T-helper 1 cell treated with Interleukin-12 subunit alpha and Interleukin-12 subunit beta and Interleukin-4 antibody, amounts not matched to agents 30 μg/mL and 1 μg/mL, for 36 hours (primary cell): ENCODE measurements at regions not wholly inside any gene's neighbourhood (a gene's known extent, or its start where the extent isn't known, plus 50 kb on each side); places are given as distances from the start of the nearest gene placed in this dataset.
"Not testable (repeated sequence)": the region's sequence is repeated elsewhere in the genome, so short reads cannot be mapped to it uniquely, and the experiment has no call there.

Source experiments
- H3K27ac Mint-ChIP-seq: one replicate; pipeline ENCODE4 v1.8.0; 2021; ENCODE audit warnings: mild to moderate bottlenecking, mixed read lengths
- H3K27me3 Mint-ChIP-seq: one replicate; pipeline ENCODE4 v1.8.0; 2021; ENCODE audit warnings: low read depth, mixed read lengths
- H3K36me3 Mint-ChIP-seq: one replicate; pipeline ENCODE4 v1.8.0; 2021; ENCODE audit warnings: low read depth, mixed read lengths
- H3K4me1 Mint-ChIP-seq: one replicate; pipeline ENCODE4 v1.8.0; 2021; ENCODE audit warnings: low read depth, mixed read lengths
- H3K4me3 Mint-ChIP-seq: one replicate; pipeline ENCODE4 v1.8.0; 2021; ENCODE audit warnings: mild to moderate bottlenecking, moderate library complexity, mixed read lengths
- H3K9me3 Mint-ChIP-seq: one replicate; pipeline ENCODE4 v1.8.0; 2021; ENCODE audit warnings: mixed read lengths

DNA sequence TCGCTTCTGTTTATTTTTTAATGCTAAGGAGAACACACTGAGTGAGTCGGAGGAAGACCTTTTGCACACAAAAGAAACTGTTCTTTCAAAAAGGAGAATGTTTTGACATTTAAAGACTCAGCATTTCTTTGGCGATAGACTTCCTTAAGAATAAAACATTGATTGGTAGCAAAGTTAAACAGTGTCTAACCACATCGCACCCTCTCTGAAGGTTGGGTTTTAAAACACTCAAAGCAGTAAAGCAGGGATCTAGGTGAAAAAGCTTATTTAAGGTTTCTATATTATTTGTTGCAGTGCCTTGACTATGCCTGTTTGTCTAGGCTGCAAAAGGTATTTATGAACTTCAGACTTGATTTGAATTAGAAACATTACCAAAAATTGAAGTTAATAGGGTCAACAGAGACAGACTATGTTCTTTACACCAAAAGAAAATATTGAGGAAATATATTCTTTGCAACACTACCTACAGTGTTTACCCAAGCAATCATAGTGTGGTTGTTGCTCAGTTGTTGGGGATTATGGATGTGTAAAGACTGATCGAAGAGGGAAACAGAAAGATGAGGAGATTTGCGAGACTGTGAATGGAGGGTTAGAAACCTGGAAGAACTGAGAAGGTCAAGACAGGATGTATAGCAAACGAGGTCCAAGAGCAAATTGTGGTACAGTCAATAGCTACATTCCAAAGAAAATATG, 297.8 kb upstream of the SLC39A10 start:
- Mint-ChIP-seq H3K27me3 (no peaks in the 10 kb centered on the region), H3K27ac (no peak overlapping the region), H3K4me1 (peaks cover 13% of the 10 kb centered on the region), H3K36me3 (peaks cover 6% of the 10 kb centered on the region), H3K4me3 (no peak overlapping the region), H3K9me3 (peaks cover 18% of the 10 kb centered on the region)

DNA sequence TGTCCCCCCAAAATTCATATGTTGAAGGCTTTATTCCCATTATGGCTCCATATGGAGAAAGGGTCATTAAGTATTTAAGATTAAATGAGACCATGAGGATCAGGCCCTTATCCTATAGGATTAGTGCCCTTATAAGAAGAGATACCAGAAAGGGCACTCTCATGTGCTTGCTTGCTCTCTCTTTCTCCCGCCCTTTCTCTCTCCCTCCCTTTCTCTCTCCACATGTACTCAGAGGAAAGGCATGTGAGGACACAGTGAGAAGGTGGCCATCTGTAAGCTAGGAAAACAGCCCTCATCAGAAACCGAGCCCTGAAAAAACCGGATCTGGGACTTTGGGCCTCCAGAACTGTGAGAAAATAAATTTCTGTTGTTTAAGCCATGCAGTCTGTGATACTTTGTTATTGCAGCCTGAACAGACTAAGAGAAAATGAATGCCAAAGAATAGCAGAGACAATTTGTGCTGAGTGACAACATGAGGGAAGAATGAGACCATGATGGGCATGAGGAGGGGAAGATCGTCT, 300.0 kb upstream of the SLC39A10 start:
- no peak overlapping the region for H3K27ac Mint-ChIP-seq
- peaks cover 6% of the 10 kb centered on the region for H3K36me3 Mint-ChIP-seq
- H3K9me3 Mint-ChIP-seq = peaks cover 10% of the 10 kb centered on the region
- H3K4me1 Mint-ChIP-seq = peaks cover 13% of the 10 kb centered on the region
- H3K27me3 Mint-ChIP-seq = no peaks in the 10 kb centered on the region
- H3K4me3 Mint-ChIP-seq = no peak overlapping the region

DNA sequence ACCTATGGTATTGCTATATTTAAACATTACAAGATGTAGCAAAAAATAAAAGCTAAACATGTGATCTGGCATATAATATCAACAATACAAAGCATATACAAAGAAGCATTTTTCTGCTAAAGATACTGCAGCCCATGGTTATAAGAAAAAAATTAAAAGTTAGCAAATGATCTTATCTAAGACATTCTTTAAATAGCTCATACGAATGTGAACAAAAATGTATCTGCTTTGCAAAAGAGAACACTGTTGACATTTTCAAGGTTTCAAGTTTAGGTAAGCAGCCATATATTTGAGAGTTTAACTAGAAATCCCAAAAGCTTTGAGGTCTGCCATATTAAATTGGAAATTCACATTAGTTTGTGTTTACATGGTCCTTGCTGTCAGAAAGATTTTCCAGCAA, 301.0 kb upstream of the SLC39A10 start:
- no peaks in the 10 kb centered on the region for H3K27me3 Mint-ChIP-seq

DNA sequence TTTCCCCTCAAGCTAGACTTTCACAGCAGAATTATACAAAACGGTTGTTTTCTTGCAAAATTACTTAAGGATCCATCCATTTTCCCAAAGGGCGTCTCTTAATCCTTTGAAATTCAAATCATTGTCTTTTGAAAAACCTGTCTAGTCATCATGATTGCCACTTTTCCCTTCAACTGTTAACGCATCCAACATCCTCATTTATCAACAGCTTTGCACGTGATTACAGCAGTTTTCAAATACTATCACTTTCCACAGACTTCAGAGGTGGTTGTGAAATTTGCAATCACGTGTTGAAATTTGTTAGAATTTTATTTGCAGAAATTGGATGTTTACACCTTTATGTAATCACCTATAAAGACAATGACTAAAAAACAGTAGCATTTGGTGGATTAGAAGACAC, 304.4 kb upstream of the SLC39A10 start:
- H3K27me3 Mint-ChIP-seq = no peaks in the 10 kb centered on the region
- no peak overlapping the region for H3K4me3 Mint-ChIP-seq
- H3K4me1 Mint-ChIP-seq = no peaks in the 10 kb centered on the region
- peaks cover 8% of the 10 kb centered on the region for H3K36me3 Mint-ChIP-seq
- H3K27ac Mint-ChIP-seq = no peak overlapping the region
- H3K9me3 Mint-ChIP-seq = peaks cover 18% of the 10 kb centered on the region

More for the DNA sequence above, 301.0 kb upstream of the SLC39A10 start:
- H3K36me3 Mint-ChIP-seq = peaks cover 6% of the 10 kb centered on the region
- H3K9me3 Mint-ChIP-seq = peaks cover 10% of the 10 kb centered on the region
- H3K4me1 Mint-ChIP-seq = peaks cover 13% of the 10 kb centered on the region
- H3K27ac Mint-ChIP-seq = no peak overlapping the region
- no peak overlapping the region for H3K4me3 Mint-ChIP-seq

DNA sequence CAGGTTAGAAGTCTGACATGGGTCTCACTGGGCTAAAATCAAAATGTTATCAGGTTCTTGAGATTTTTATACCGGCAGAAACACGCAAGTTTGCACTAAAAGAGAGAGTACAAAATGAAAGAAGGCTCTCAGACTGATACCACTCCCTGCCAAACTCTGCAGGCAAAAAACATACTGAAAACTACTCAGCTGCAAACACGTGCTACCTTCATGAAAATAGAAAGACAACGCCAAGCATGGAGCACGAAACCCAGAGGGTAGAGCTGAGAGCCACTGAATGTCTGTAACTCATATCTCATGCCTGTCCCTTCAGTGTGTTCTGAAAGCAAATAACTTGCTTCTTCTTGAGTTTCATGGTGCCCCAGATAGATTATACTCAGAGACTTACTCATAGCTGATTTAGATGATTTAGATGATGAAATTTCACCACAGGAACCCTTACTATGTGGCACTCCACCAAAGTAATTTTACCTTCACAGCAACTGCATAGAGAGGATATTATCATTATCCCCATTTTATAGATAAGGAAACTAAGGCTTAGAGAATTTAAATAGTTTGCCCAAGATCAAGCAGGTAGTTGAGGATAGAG, 313.0 kb upstream of the SLC39A10 start:
- H3K27me3 Mint-ChIP-seq = no peaks in the 10 kb centered on the region

DNA sequence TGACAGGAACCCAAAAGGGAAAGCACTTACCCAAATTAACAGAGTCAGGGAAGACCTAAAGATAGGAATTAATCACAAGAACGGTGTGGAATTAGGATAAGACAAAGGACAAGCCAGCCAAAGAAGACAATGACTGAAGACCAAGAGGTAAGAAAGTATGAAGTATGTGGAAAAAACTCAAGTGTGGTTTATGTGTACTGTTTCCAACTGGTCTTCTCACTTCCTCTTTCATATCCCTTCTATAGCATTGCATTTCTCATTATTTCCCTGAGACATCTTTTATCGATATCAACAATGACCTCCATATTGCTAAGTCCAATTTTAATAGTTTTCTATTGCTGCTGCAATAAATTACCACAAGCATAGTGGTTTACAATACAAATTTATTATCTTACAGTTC, 313.5 kb upstream of the SLC39A10 start:
- no peak overlapping the region for H3K4me3 Mint-ChIP-seq
- H3K27ac Mint-ChIP-seq = no peak overlapping the region

More for the DNA sequence above, 313.0 kb upstream of the SLC39A10 start:
- Mint-ChIP-seq H3K4me3 (no peak overlapping the region), H3K9me3 (peaks cover 23% of the 10 kb centered on the region), H3K27ac (no peak overlapping the region), H3K4me1 (peaks cover 6% of the 10 kb centered on the region), H3K36me3 (peaks cover 5% of the 10 kb centered on the region)

DNA sequence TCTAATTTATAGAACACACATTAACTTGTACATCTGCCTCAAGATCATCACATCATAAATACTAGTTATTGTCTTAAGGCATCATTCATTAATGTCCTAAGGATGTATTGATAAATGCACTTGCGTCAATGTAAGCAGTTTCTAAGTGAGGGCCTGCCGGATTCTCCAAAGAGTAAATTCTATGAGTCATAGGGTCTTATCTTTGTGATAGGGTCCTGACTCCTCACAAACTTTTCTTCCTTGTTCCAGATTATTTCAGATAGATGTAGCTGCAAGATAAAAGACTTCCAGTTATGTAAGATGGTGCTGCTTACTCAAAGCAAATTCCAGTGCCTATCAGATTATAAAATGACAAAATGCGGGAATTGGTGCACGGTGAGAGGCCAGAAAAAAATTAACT, 315.0 kb upstream of the SLC39A10 start:
- H3K9me3 Mint-ChIP-seq = peaks cover 22% of the 10 kb centered on the region
- H3K4me1 Mint-ChIP-seq = peaks cover 10% of the 10 kb centered on the region
- no peaks in the 10 kb centered on the region for H3K27me3 Mint-ChIP-seq
- H3K27ac Mint-ChIP-seq = no peak overlapping the region
- H3K4me3 Mint-ChIP-seq = no peak overlapping the region
- H3K36me3 Mint-ChIP-seq = peaks cover 3% of the 10 kb centered on the region

More for the DNA sequence above, 313.5 kb upstream of the SLC39A10 start:
- Mint-ChIP-seq H3K27me3 (no peaks in the 10 kb centered on the region), H3K9me3 (peaks cover 20% of the 10 kb centered on the region), H3K36me3 (peaks cover 3% of the 10 kb centered on the region), H3K4me1 (peaks cover 7% of the 10 kb centered on the region)

DNA sequence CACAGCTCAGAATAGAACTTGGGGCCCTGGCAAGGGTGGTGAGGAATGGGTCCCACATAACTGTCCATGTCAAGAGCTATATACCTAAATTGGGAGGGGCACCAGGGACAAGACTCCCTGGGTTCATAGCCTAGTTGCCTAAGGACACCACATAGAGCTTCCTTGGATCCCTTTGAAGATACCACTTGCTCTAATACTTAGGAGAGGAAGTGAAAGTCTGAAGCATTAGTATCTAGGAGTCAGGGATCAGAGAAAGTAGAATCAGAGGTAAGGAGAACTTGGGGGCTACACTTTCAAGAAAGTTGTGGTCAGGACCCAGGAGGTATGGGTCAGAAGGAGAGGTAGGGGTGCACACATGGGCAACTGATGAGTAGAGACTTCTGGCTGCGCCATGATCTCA, 318.2 kb upstream of the SLC39A10 start:
- no peak overlapping the region for H3K27ac Mint-ChIP-seq
- H3K36me3 Mint-ChIP-seq = peaks cover 3% of the 10 kb centered on the region
- H3K4me1 Mint-ChIP-seq = peaks cover 8% of the 10 kb centered on the region
- no peaks in the 10 kb centered on the region for H3K27me3 Mint-ChIP-seq
- H3K9me3 Mint-ChIP-seq = peaks cover 18% of the 10 kb centered on the region
- H3K4me3 Mint-ChIP-seq = no peak overlapping the region

DNA sequence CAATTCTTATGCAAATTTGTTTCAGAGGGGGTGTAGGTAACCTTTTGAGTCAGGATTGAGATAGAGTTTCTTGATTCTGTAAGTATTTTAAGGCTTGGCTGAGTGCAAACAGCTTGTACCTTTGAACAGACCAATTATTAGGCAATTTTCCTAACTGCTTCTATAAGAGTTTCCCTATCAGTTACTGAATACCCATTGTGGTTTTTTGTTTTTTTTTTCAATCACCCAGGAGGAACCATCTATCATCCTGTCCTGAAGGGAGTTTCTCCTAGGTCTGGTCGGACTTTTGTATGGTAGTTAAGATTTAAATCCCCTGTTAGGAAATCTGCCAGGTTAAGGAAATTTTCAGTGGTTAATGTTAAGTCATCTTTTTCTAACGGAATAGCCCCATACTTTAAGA, 319.4 kb upstream of the SLC39A10 start:
- H3K4me1 Mint-ChIP-seq = peaks cover 3% of the 10 kb centered on the region
- no peaks in the 10 kb centered on the region for H3K27me3 Mint-ChIP-seq
- H3K27ac Mint-ChIP-seq = no peak overlapping the region
- H3K36me3 Mint-ChIP-seq = peaks cover 3% of the 10 kb centered on the region
- H3K9me3 Mint-ChIP-seq = peaks cover 15% of the 10 kb centered on the region
- no peak overlapping the region for H3K4me3 Mint-ChIP-seq

DNA sequence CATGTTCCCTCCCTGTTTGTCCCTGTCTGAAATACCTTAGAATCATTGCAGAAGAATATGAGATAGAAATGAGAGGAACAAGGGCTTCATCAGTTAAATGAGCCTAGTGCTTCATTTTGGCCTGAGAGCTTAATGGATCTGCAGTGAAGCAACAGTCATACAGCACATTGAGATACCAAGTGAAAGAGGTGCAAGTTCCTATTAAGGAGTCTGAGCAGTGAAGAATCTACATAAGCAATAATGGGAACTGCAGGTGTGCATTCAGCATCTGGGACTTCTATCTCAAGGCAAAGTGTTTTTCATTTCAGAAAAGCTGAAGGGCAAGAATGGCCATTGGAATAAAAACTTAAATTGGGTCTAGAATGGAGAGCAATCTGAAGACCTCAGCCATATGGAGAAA, 323.2 kb upstream of the SLC39A10 start:
- peaks cover 21% of the 10 kb centered on the region for H3K9me3 Mint-ChIP-seq
- H3K36me3 Mint-ChIP-seq = peaks cover 9% of the 10 kb centered on the region
- peaks cover 4% of the 10 kb centered on the region for H3K27me3 Mint-ChIP-seq
- no peak overlapping the region for H3K27ac Mint-ChIP-seq
- H3K4me3 Mint-ChIP-seq = no peak overlapping the region
- peaks cover 3% of the 10 kb centered on the region for H3K4me1 Mint-ChIP-seq

DNA sequence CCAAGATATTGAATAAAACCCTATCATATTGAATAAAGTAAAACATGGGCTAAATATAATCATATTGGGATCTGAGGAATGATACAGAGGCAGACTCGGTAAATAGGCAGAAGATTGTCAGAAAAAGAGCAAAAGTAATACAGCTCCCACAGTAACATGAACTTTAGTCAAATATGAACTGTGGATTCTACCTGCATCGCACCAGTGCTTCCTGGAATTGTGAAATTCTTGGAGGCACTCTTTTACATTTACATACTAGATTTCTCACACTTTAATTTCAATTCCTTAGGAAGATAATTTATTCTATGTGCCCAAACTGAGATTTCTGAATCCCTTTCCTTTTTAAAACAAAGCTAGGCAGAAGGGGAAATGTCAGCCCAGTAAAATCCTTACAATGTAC, 325.1 kb upstream of the SLC39A10 start:
- H3K27me3 Mint-ChIP-seq = peaks cover 4% of the 10 kb centered on the region
- peaks cover 9% of the 10 kb centered on the region for H3K36me3 Mint-ChIP-seq
- H3K9me3 Mint-ChIP-seq = peaks cover 16% of the 10 kb centered on the region
- H3K27ac Mint-ChIP-seq = no peak overlapping the region
- H3K4me1 Mint-ChIP-seq = no peaks in the 10 kb centered on the region
- H3K4me3 Mint-ChIP-seq = no peak overlapping the region

DNA sequence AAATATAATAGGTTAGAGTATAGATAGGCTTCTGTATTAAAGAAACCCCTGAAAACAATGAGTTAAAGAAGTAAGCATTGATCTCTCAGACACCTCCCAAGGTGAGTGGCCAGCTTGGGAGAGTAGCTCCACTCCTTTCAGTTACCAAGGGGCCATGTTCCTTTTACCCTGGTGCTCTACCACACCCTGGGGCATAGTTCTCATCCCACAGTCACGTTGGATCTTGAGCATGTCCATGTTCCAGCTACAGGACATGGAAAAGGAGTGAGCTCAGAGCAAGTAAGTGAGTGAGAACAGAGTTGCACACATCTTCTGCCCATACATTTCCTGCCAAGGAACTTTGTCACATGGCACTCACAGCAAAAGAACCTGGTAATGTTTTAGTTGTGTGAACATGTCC, 325.9 kb upstream of the SLC39A10 start:
- H3K27ac Mint-ChIP-seq = no peak overlapping the region
- H3K36me3 Mint-ChIP-seq = peaks cover 13% of the 10 kb centered on the region
- H3K9me3 Mint-ChIP-seq = peaks cover 12% of the 10 kb centered on the region
- no peak overlapping the region for H3K4me3 Mint-ChIP-seq
- H3K27me3 Mint-ChIP-seq = peaks cover 4% of the 10 kb centered on the region
- H3K4me1 Mint-ChIP-seq = no peaks in the 10 kb centered on the region

DNA sequence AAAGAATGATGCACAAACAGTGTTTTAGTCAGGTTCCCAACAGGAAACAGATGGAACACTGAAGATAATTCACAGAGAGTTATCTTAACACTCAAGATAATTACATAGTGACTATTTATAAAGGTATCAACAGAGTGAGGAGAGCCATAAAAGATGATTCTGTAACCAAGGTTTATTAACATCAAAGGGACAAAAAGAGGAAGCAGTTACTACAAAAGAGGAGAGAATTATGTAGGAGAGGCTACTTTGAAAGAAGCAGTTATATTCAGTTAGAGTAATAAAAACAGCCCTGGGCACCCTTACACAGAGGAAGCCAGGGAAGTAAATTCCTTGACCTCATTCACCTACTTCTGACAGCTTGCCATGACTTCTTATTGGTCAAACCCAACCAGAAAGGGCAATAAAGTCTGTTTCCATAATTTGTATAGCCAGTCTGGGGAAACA, 326.5 kb upstream of the SLC39A10 start:
- Mint-ChIP-seq H3K27me3 (peaks cover 4% of the 10 kb centered on the region), H3K36me3 (peaks cover 13% of the 10 kb centered on the region), H3K27ac (no peak overlapping the region), H3K4me1 (no peaks in the 10 kb centered on the region), H3K4me3 (no peak overlapping the region), H3K9me3 (peaks cover 12% of the 10 kb centered on the region)

DNA sequence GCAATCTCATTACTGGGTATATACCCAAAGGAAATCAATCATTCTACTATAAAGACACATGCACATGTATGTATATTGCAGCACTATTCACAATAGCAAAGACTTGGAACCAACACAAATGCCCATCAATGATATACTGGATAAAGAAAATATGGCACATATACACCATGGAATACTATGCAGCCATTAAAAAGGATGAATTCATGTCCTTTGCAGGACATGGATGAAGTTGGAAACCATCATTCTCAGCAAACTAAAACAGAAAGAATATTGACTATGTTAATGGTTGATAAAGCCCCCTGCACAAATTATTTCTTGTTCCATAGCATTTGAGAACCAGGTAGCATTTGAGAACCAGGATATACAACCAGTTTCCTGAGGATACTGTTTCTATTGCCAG, 327.2 kb upstream of the SLC39A10 start:
- H3K27me3 Mint-ChIP-seq, H3K27ac Mint-ChIP-seq, H3K4me3 Mint-ChIP-seq, H3K9me3 Mint-ChIP-seq, H3K4me1 Mint-ChIP-seq: not testable (repeated sequence)
- H3K36me3 Mint-ChIP-seq = peaks cover 12% of the 10 kb centered on the region

DNA sequence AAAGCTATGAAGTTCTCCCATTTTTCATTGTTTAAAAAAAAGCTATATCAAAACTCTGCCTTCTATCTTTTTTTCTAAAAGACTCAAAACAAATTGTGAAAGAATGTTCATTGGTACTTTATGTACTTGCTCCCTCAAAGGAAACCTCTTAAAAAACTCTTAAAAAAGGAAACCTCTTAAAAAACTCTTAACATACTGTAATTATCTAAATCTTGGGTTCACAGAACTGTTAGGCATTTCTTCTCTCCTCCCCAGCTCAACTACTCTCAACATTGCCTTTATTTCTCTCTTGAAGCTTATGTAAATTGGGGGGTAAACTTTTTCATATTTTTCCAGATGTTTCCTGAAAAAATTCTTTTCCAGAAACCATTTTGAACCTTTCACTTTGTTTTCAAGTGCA, 330.5 kb upstream of the SLC39A10 start:
- peaks cover 11% of the 10 kb centered on the region for H3K36me3 Mint-ChIP-seq
- peaks cover 20% of the 10 kb centered on the region for H3K9me3 Mint-ChIP-seq
- H3K4me1 Mint-ChIP-seq = no peaks in the 10 kb centered on the region
- no peak overlapping the region for H3K4me3 Mint-ChIP-seq
- H3K27me3 Mint-ChIP-seq = no peaks in the 10 kb centered on the region
- H3K27ac Mint-ChIP-seq = no peak overlapping the region
